ENCODE measurements at regions not wholly inside any gene's neighbourhood (a gene's known extent, or its start where the extent isn't known, plus 50 kb on each side); places are given as distances from the start of the nearest gene placed in this dataset.

DNA sequence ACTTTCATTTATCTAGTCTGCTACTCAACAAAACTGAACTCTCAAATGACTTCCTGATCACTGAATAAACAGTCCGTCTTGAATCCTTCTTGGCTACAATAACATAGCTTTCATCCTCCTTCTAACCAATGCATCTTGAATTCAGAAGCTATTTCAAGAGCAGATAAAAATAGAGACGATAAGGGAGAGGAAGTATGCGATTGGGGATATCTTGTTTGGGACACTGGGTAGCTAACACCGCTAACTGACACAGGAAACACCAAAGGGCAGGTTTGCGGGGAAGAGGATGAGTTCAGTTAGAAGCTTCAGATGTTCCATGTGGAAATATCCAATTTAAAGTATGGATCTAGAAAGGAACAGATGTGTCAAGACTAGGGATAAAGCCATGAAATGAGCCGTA lies 102.5 kb downstream of the SLC41A2 start:
- H3K9me3 Mint-ChIP-seq: no peaks in the 10 kb centered on the region
- TF ChIP-seq, protein P1, sequence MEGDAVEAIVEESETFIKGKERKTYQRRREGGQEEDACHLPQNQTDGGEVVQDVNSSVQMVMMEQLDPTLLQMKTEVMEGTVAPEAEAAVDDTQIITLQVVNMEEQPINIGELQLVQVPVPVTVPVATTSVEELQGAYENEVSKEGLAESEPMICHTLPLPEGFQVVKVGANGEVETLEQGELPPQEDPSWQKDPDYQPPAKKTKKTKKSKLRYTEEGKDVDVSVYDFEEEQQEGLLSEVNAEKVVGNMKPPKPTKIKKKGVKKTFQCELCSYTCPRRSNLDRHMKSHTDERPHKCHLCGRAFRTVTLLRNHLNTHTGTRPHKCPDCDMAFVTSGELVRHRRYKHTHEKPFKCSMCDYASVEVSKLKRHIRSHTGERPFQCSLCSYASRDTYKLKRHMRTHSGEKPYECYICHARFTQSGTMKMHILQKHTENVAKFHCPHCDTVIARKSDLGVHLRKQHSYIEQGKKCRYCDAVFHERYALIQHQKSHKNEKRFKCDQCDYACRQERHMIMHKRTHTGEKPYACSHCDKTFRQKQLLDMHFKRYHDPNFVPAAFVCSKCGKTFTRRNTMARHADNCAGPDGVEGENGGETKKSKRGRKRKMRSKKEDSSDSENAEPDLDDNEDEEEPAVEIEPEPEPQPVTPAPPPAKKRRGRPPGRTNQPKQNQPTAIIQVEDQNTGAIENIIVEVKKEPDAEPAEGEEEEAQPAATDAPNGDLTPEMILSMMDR (conservative IDR thresholded peaks at IDR 0.05): no peak
- Histone ChIP-seq H2AFZ (ENCODE audit: low read length) (no peak overlapping the region), H4K5ac (ENCODE audit: insufficient read length, low read depth, low read length) (no peak overlapping the region), H3K9me3 (ENCODE audit: control insufficient read depth, low read depth, low read length) (no peaks in the 10 kb centered on the region), H3K27ac (ENCODE audit: insufficient read length, low read depth, low read length) (no peak overlapping the region), H3K4ac (ENCODE audit: low read depth, low read length) (no peak overlapping the region), H3K14ac (ENCODE audit: insufficient read depth, low read length) (no peak overlapping the region), H3K79me1 (ENCODE audit: insufficient read depth, low read depth, low read length, poor library complexity, severe bottlenecking) (no peaks in the 10 kb centered on the region), H2AK5ac (ENCODE audit: insufficient read length, low read length) (no peak overlapping the region), H3K4me2 (ENCODE audit: insufficient read depth, insufficient read length, low read length) (no peak overlapping the region), H2BK120ac (ENCODE audit: low read depth, low read length, poor library complexity, severe bottlenecking) (no peak overlapping the region), H3K9ac (ENCODE audit: extremely low read depth, insufficient read length, low read length) (no peak overlapping the region), H2BK5ac (ENCODE audit: insufficient read length, low read length) (no peak overlapping the region), H3T11ph (ENCODE audit: low read length) (no peak overlapping the region), H3K56ac (ENCODE audit: insufficient read length, low read depth, low read length) (no peak overlapping the region), H3K23me2 (ENCODE audit: insufficient read length, low read depth, low read length, poor library complexity, severe bottlenecking) (no peaks in the 10 kb centered on the region), H2BK20ac (ENCODE audit: low read depth, low read length, poor library complexity, severe bottlenecking) (no peak overlapping the region), H3K79me2 (ENCODE audit: insufficient read depth, low read length) (no peaks in the 10 kb centered on the region), H3K27me3 (ENCODE audit: insufficient read depth, low read length) (no peaks in the 10 kb centered on the region), H3K4me1 (ENCODE audit: insufficient read depth, low read length) (no peaks in the 10 kb centered on the region), H3K23ac (ENCODE audit: insufficient read length, low read depth, low read length) (no peak overlapping the region), H2BK15ac (ENCODE audit: low read depth, low read length) (no peak overlapping the region), H3K18ac (ENCODE audit: insufficient read length, low read depth, low read length) (no peak overlapping the region), H2BK12ac (ENCODE audit: insufficient read length, low read depth, low read length) (no peak overlapping the region), H4K20me1 (ENCODE audit: control insufficient read depth, insufficient read depth, insufficient read length) (no peaks in the 10 kb centered on the region), H4K8ac (replicated peaks; ENCODE audit: insufficient read length, low read depth, low read length) (no peak overlapping the region), H4K91ac (ENCODE audit: insufficient read length, low read depth, low read length) (no peak overlapping the region)
- H3K27me3 Mint-ChIP-seq (ENCODE audit: low read depth): no peaks in the 10 kb centered on the region
- no peaks in the 10 kb centered on the region for H3K36me3 Mint-ChIP-seq (ENCODE audit: insufficient read depth in 1 of 3, low read depth in 3 of 3)
- WGBS (ENCODE audit: extremely low coverage, insufficient read length, low lambda C conversion rate): no CpG with 5 or more reads among the region's 6 CpGs
- DNase-seq: no peak
- no peaks in the 10 kb centered on the region for H3K4me1 Mint-ChIP-seq
- no peak overlapping the region for H3K4me3 Mint-ChIP-seq
- H3K27ac Mint-ChIP-seq: no peak overlapping the region
